CD4-positive, alpha-beta T cell treated with Interleukin-12 subunit alpha and Interleukin-12 subunit beta, for 1 hour (primary cell): ENCODE measurements at regions not wholly inside any gene's neighbourhood (a gene's known extent, or its start where the extent isn't known, plus 50 kb on each side); places are given as distances from the start of the nearest gene placed in this dataset.

Source experiments
- DNase-seq: peaks from one replicate; pipeline ENCODE4 v3.0.0-alpha.2; 2020

- DNase-seq: no peak
Observed at GRCh38 chrX:137483554-137483953, 82.4 kb upstream of the ZIC3 start.

- DNase-seq: no peak
Observed at GRCh38 chrX:137482136-137482535, 83.8 kb upstream of the ZIC3 start.

GRCh38 chrX:137479386-137479785 lies 86.5 kb upstream of the ZIC3 start:
- no peak for DNase-seq

- DNase-seq: no peak
Observed at GRCh38 chrX:137441711-137442110, 124.2 kb upstream of the ZIC3 start.

GRCh38 chrX:137432609-137433008 lies 133.3 kb upstream of the ZIC3 start:
- DNase-seq: no peak

GRCh38 chrX:137431693-137432488 lies 134.0 kb upstream of the ZIC3 start:
- DNase-seq: no peak

- no peak for DNase-seq
Observed at GRCh38 chrX:137430984-137431475, 134.9 kb upstream of the ZIC3 start.

- DNase-seq: no peak
Observed at GRCh38 chrX:137430301-137430700, 135.6 kb upstream of the ZIC3 start.

- DNase-seq: no peak
Observed at GRCh38 chrX:137428766-137429591, 136.9 kb upstream of the ZIC3 start.

GRCh38 chrX:137428221-137428661 lies 137.7 kb upstream of the ZIC3 start:
- DNase-seq: no peak

- DNase-seq: no peak
Observed at GRCh38 chrX:137427816-137428215, 138.1 kb upstream of the ZIC3 start.

- DNase-seq: no peak
Observed at GRCh38 chrX:137427426-137427778, 138.5 kb upstream of the ZIC3 start.

GRCh38 chrX:137426695-137427425 lies 139.1 kb upstream of the ZIC3 start:
- no peak for DNase-seq

GRCh38 chrX:137425986-137426385 lies 139.9 kb upstream of the ZIC3 start:
- DNase-seq: no peak

- no peak for DNase-seq
Observed at GRCh38 chrX:137425273-137425902, 140.5 kb upstream of the ZIC3 start.

GRCh38 chrX:137424679-137425078 lies 141.2 kb upstream of the ZIC3 start:
- no peak for DNase-seq

- no peak for DNase-seq
Observed at GRCh38 chrX:137423241-137423640, 142.7 kb upstream of the ZIC3 start.

GRCh38 chrX:137418086-137418485 lies 147.8 kb upstream of the ZIC3 start:
- no peak for DNase-seq

GRCh38 chrX:137413190-137413589 lies 152.7 kb upstream of the ZIC3 start:
- DNase-seq: no peak

- no peak for DNase-seq
Observed at GRCh38 chrX:137405449-137406140, 160.3 kb upstream of the ZIC3 start.

- no peak for DNase-seq
Observed at GRCh38 chrX:137401092-137401491, 164.8 kb upstream of the ZIC3 start.

- no peak for DNase-seq
Observed at GRCh38 chrX:137387646-137388045, 178.3 kb upstream of the ZIC3 start.
